Gastrocnemius medialis (tissue), 4 donors: ENCODE measurements at regions not wholly inside any gene's neighbourhood (a gene's known extent, or its start where the extent isn't known, plus 50 kb on each side); places are given as distances from the start of the nearest gene placed in this dataset.

ENCODE experiments used
- ATAC-seq, 2 donors: fragments of 150-250 bp; one replicate each; pipeline ENCODE4 v1.9.1; 2016
- DNase-seq, 2 donors: peaks; one replicate each; pipeline ENCODE4 v3.0.0-alpha.2; 2019
- H3K27ac ChIP-seq, 4 donors: fragments of 200-600 bp; sonication (generic); 1 replicate in 1 of 4; 2 replicates in 3 of 4; pipeline ENCODE4 v1.5.1; 2016 to 2018; ENCODE audit warnings: mild to moderate bottlenecking in 2 of 4, moderate library complexity in 1 of 4
- H3K27me3 ChIP-seq, 3 donors: fragments of 200-600 bp; sonication (generic) in 2 of 3; 1 replicate in 1 of 3; 2 replicates in 2 of 3; pipeline versions ENCODE4 v1.5.1 to v1.6.0; 2016 to 2019; ENCODE audit warnings: mild to moderate bottlenecking in 1 of 3, moderate library complexity in 1 of 3
- H3K36me3 ChIP-seq, 2 donors: fragments of 200-600 bp; sonication (generic) in 1 of 2; one replicate each; pipeline ENCODE4 v1.5.1; 2017 to 2018
- H3K4me1 ChIP-seq, 2 donors: fragments of 200-600 bp; sonication (generic) in 1 of 2; one replicate each; pipeline ENCODE4 v1.5.1; 2016 to 2017; ENCODE audit warnings: mild to moderate bottlenecking in 2 of 2
- H3K4me3 ChIP-seq, 4 donors: fragments of 200-600 bp; sonication (generic) in 3 of 4; 1 replicate in 1 of 4; 2 replicates in 3 of 4; pipeline ENCODE4 v1.5.1; 2016 to 2019; ENCODE audit warnings: mild to moderate bottlenecking in 2 of 4
- H3K9me3 ChIP-seq, 3 donors: fragments of 200-600 bp; sonication (generic) in 2 of 3; 1 replicate in 1 of 3; 2 replicates in 2 of 3; pipeline ENCODE4 v1.5.1; 2016 to 2019
- CTCF ChIP-seq, 5 experiments: fragments of 450-650 bp in 3 of 5; fragments of 200-600 bp in 2 of 5; sonication (generic) in 2 of 5; IDR thresholded peaks in 4 of 5; conservative IDR thresholded peaks in 1 of 5; 1 replicate in 4 of 5; 2 replicates in 1 of 5; pipeline ENCODE4 v1.5.1; 2016 to 2019; ENCODE audit warnings: antibody characterized with exemption in 5 of 5, mild to moderate bottlenecking in 3 of 5, moderate library complexity in 3 of 5
- POLR2A ChIP-seq, 2 donors: fragments of 450-650 bp; IDR thresholded peaks; one replicate each; pipeline ENCODE4 v1.6.1; 2017; ENCODE audit warnings: antibody characterized with exemption in 2 of 2, mild to moderate bottlenecking in 2 of 2, moderate library complexity in 2 of 2
- in situ Hi-C, 4 donors: fragments of 200-750 bp; cut with MboI; loops; one replicate each; pipeline versions ENCODE4 v1.15.0 to v1.8.0; 2017; ENCODE audit warnings: low sequenced_read_pairs in 4 of 4
- intact Hi-C: fragments of 100-400 bp; cut with DNase I; formaldehyde crosslinking; loops from one replicate; pipeline ENCODE4 v1.15.1; 2023; ENCODE audit warnings: low total_unique reads

- DNase-seq, result no peak
- Histone ChIP-seq H3K27ac (no peak overlapping the region), H3K27me3 (no peaks in the 10 kb centered on the region), H3K9me3 (no peaks in the 10 kb centered on the region), H3K36me3 (no peaks in the 10 kb centered on the region), H3K4me1 (no peaks in the 10 kb centered on the region), H3K4me3 (no peak overlapping the region)
- in situ Hi-C loops, result no loop called here
- ATAC-seq, result no peak
- intact Hi-C loops, result no loop called here
- no peak for TF ChIP-seq POLR2A (IDR thresholded peaks at IDR 0.05)
- TF ChIP-seq CTCF (IDR thresholded peaks at IDR 0.05 in 4 of 5, conservative IDR thresholded peaks at IDR 0.05 in 1 of 5), result no peak
Observed at GRCh38 chr4:163895378-163896005, 401.0 kb downstream of the TMA16 start.

GRCh38 chr4:163901319-163901718 is 406.8 kb downstream of the TMA16 start:
- no peaks in the 10 kb centered on the region for H3K36me3 ChIP-seq
- no peak overlapping the region for H3K4me3 ChIP-seq
- ATAC-seq, result no peak
- no peak overlapping the region for H3K27ac ChIP-seq
- in situ Hi-C loops (no loop called here), intact Hi-C loops (no loop called here)
- no peaks in the 10 kb centered on the region for H3K27me3 ChIP-seq
- TF ChIP-seq POLR2A (IDR thresholded peaks at IDR 0.05) (no peak), CTCF (IDR thresholded peaks at IDR 0.05 in 4 of 5, conservative IDR thresholded peaks at IDR 0.05 in 1 of 5) (no peak)
- no peaks in the 10 kb centered on the region for H3K4me1 ChIP-seq
- DNase-seq, result no peak
- H3K9me3 ChIP-seq, result no peaks in the 10 kb centered on the region

- Histone ChIP-seq H3K27me3 (no peaks in the 10 kb centered on the region), H3K27ac (no peak overlapping the region), H3K4me1 (no peaks in the 10 kb centered on the region), H3K4me3 (no peak overlapping the region), H3K9me3 (no peaks in the 10 kb centered on the region), H3K36me3 (no peaks in the 10 kb centered on the region)
- in situ Hi-C loops, result no loop called here
- no peak for DNase-seq
- TF ChIP-seq POLR2A (IDR thresholded peaks at IDR 0.05) (no peak), CTCF (IDR thresholded peaks at IDR 0.05 in 4 of 5, conservative IDR thresholded peaks at IDR 0.05 in 1 of 5) (no peak)
- ATAC-seq, result no peak
- intact Hi-C loops, result no loop called here
Observed at GRCh38 chr4:163902417-163902816, 407.9 kb downstream of the TMA16 start.

GRCh38 chr4:163911891-163912290 is 417.4 kb downstream of the TMA16 start:
- no peaks in the 10 kb centered on the region for H3K4me1 ChIP-seq
- in situ Hi-C loops (no loop called here), intact Hi-C loops (no loop called here)
- H3K36me3 ChIP-seq, result no peaks in the 10 kb centered on the region
- DNase-seq, result no peak
- H3K27me3 ChIP-seq, result no peaks in the 10 kb centered on the region
- no peak for TF ChIP-seq POLR2A (IDR thresholded peaks at IDR 0.05)
- no peak for TF ChIP-seq CTCF (IDR thresholded peaks at IDR 0.05 in 4 of 5, conservative IDR thresholded peaks at IDR 0.05 in 1 of 5)
- no peak overlapping the region for H3K27ac ChIP-seq
- no peak for ATAC-seq
- H3K9me3 ChIP-seq, result no peaks in the 10 kb centered on the region
- no peak overlapping the region for H3K4me3 ChIP-seq

GRCh38 chr4:163913571-163913970 is 419.1 kb downstream of the TMA16 start:
- H3K27me3 ChIP-seq, result no peaks in the 10 kb centered on the region
- no peak overlapping the region for H3K27ac ChIP-seq
- H3K4me1 ChIP-seq, result no peaks in the 10 kb centered on the region
- no peaks in the 10 kb centered on the region for H3K9me3 ChIP-seq
- ATAC-seq, result no peak
- intact Hi-C loops (no loop called here), in situ Hi-C loops (no loop called here)
- no peak for DNase-seq
- TF ChIP-seq POLR2A (IDR thresholded peaks at IDR 0.05) (no peak), CTCF (IDR thresholded peaks at IDR 0.05 in 4 of 5, conservative IDR thresholded peaks at IDR 0.05 in 1 of 5) (no peak)
- no peaks in the 10 kb centered on the region for H3K36me3 ChIP-seq
- H3K4me3 ChIP-seq, result no peak overlapping the region
